ENCODE measurements at regions not wholly inside any gene's neighbourhood (a gene's known extent, or its start where the extent isn't known, plus 50 kb on each side); places are given as distances from the start of the nearest gene placed in this dataset.
"Not testable (repeated sequence)": the region's sequence is repeated elsewhere in the genome, so short reads cannot be mapped to it uniquely, and the experiment has no call there.

DNA sequence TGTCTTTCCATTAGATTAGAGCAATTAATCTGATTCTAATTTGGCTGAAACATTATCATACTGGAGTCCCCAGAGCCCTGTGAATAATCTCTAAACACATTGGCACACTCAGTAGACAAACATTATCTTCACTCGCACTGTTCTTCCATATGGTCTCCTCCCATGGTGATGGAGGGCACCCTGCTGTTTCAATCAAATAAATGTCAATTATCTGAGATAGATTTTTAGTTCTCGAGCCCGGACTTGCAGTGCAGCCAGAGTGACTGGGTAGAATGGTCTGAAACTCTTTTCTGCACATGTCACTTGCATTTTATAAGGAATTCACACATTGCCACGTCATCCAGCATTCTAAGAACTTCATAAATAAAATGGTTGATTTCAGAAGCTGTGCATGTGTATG, 90.6 kb upstream of the MAP3K7 start:
- TF ChIP-seq SPI1 (IDR thresholded peaks at IDR 0.05; ENCODE audit: borderline replicate concordance, low read depth): no peak
- no peak for TF ChIP-seq POLR2AphosphoS5 (IDR thresholded peaks at IDR 0.05; ENCODE audit: low read depth)
- TF ChIP-seq, protein P1, sequence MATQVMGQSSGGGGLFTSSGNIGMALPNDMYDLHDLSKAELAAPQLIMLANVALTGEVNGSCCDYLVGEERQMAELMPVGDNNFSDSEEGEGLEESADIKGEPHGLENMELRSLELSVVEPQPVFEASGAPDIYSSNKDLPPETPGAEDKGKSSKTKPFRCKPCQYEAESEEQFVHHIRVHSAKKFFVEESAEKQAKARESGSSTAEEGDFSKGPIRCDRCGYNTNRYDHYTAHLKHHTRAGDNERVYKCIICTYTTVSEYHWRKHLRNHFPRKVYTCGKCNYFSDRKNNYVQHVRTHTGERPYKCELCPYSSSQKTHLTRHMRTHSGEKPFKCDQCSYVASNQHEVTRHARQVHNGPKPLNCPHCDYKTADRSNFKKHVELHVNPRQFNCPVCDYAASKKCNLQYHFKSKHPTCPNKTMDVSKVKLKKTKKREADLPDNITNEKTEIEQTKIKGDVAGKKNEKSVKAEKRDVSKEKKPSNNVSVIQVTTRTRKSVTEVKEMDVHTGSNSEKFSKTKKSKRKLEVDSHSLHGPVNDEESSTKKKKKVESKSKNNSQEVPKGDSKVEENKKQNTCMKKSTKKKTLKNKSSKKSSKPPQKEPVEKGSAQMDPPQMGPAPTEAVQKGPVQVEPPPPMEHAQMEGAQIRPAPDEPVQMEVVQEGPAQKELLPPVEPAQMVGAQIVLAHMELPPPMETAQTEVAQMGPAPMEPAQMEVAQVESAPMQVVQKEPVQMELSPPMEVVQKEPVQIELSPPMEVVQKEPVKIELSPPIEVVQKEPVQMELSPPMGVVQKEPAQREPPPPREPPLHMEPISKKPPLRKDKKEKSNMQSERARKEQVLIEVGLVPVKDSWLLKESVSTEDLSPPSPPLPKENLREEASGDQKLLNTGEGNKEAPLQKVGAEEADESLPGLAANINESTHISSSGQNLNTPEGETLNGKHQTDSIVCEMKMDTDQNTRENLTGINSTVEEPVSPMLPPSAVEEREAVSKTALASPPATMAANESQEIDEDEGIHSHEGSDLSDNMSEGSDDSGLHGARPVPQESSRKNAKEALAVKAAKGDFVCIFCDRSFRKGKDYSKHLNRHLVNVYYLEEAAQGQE (IDR thresholded peaks at IDR 0.05; ENCODE audit: insufficient replicate concordance, low read depth): no peak
- TF ChIP-seq, protein P2, sequence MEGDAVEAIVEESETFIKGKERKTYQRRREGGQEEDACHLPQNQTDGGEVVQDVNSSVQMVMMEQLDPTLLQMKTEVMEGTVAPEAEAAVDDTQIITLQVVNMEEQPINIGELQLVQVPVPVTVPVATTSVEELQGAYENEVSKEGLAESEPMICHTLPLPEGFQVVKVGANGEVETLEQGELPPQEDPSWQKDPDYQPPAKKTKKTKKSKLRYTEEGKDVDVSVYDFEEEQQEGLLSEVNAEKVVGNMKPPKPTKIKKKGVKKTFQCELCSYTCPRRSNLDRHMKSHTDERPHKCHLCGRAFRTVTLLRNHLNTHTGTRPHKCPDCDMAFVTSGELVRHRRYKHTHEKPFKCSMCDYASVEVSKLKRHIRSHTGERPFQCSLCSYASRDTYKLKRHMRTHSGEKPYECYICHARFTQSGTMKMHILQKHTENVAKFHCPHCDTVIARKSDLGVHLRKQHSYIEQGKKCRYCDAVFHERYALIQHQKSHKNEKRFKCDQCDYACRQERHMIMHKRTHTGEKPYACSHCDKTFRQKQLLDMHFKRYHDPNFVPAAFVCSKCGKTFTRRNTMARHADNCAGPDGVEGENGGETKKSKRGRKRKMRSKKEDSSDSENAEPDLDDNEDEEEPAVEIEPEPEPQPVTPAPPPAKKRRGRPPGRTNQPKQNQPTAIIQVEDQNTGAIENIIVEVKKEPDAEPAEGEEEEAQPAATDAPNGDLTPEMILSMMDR (IDR thresholded peaks at IDR 0.05; ENCODE audit: insufficient read depth, low read length): no peak
- no peak for TF ChIP-seq GABPA (IDR thresholded peaks at IDR 0.05; ENCODE audit: low read depth)
- H3K27me3 ChIP-seq (ENCODE audit: insufficient read depth, poor library complexity, severe bottlenecking): no peaks in the 10 kb centered on the region
- no peak for DNase-seq (ENCODE audit: low read depth in 1 of 2, low spot score in 1 of 2)
- no peak overlapping the region for H3K27ac ChIP-seq (replicated peaks)
- H3K4me3 ChIP-seq (replicated peaks; ENCODE audit: insufficient read depth, low read length): no peak overlapping the region

DNA sequence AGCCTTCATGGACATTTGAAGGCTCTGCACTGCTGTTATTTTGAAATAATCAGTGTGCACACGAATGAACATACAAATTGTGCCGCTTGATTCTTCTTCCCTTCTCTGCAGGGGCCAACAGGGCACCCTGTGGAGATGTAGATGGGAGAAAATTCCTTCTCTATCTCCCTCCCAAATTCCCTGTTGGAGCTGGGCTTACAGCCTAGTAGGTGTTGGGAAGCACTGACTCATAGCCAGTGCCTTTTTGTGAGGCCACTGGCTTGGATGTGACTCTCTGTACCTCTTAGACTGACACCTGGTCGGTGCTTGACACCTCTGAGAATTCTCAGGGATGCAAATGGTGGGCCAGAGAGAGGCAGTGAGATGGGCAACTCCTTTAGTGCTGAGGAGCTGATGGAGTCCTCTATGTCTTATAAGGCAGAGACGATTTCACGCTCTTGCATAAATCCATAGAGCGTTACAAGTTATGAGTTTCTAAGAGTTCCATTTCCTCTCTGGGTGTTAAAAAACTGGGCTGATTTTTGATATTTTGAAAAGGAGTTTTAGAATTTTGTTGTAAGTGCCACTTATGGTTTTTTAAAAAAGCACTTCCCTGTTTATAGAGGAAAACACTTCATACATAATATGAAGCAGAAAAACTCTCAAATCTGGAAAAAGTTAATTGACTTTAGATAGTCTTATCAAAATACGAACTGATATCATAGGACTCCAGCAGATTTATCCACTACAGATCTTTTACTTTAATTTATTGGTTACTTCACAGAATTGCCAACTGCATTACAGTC, 89.8 kb upstream of the MAP3K7 start:
- Histone ChIP-seq H3K4me3 (replicated peaks; ENCODE audit: insufficient read depth, low read length) (no peak overlapping the region), H3K27ac (replicated peaks) (no peak overlapping the region), H3K27me3 (ENCODE audit: insufficient read depth, poor library complexity, severe bottlenecking) (no peaks in the 10 kb centered on the region)
- no peak for TF ChIP-seq SPI1 (IDR thresholded peaks at IDR 0.05; ENCODE audit: borderline replicate concordance, low read depth)
- TF ChIP-seq, protein P2 (IDR thresholded peaks at IDR 0.05; ENCODE audit: insufficient read depth, low read length): no peak
- TF ChIP-seq POLR2AphosphoS5 (IDR thresholded peaks at IDR 0.05; ENCODE audit: low read depth): no peak
- TF ChIP-seq, protein P1 (IDR thresholded peaks at IDR 0.05; ENCODE audit: insufficient replicate concordance, low read depth): no peak
- TF ChIP-seq GABPA (IDR thresholded peaks at IDR 0.05; ENCODE audit: low read depth): no peak
- DNase-seq (ENCODE audit: low read depth in 1 of 2, low spot score in 1 of 2): no peak

DNA sequence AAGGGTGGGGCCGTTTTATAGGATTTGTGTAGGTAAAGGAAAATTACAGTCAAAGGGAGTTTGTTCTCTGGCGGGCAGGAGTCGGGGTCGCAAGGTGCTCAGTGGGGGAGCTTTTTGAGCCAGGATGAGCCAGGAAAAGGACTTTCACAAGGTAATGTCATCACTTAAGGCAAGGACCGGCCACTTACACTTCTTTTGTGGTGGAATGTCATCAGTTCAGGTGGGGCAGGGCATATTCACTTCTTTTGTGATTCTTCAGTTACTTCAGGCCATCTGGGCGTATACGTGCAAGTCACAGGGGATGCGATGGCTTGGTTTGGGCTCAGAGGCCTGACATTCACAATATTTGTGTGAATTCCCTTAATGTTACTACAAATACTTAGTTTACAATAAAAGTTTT, 88.2 kb upstream of the MAP3K7 start:
- H3K4me3 ChIP-seq (replicated peaks; ENCODE audit: insufficient read depth, low read length); H3K27ac ChIP-seq (replicated peaks); H3K27me3 ChIP-seq (ENCODE audit: insufficient read depth, poor library complexity, severe bottlenecking); DNase-seq (ENCODE audit: low read depth in 1 of 2, low spot score in 1 of 2): not testable (repeated sequence)

- not testable (repeated sequence) for H3K27ac ChIP-seq (replicated peaks); DNase-seq (ENCODE audit: low read depth in 1 of 2, low spot score in 1 of 2); H3K27me3 ChIP-seq (ENCODE audit: insufficient read depth, poor library complexity, severe bottlenecking); H3K4me3 ChIP-seq (replicated peaks; ENCODE audit: insufficient read depth, low read length)
Measured at GRCh38 chr6:90674077-90674476, 87.2 kb upstream of the MAP3K7 start.

- Histone ChIP-seq H3K4me3 (replicated peaks; ENCODE audit: insufficient read depth, low read length) (no peak overlapping the region), H3K27me3 (ENCODE audit: insufficient read depth, poor library complexity, severe bottlenecking) (no peaks in the 10 kb centered on the region), H3K27ac (replicated peaks) (no peak overlapping the region)
- TF ChIP-seq POLR2AphosphoS5 (IDR thresholded peaks at IDR 0.05; ENCODE audit: low read depth) (no peak), SPI1 (IDR thresholded peaks at IDR 0.05; ENCODE audit: borderline replicate concordance, low read depth) (no peak), GABPA (IDR thresholded peaks at IDR 0.05; ENCODE audit: low read depth) (no peak)
- TF ChIP-seq, protein P2 (IDR thresholded peaks at IDR 0.05; ENCODE audit: insufficient read depth, low read length): no peak
- TF ChIP-seq, protein P1 (IDR thresholded peaks at IDR 0.05; ENCODE audit: insufficient replicate concordance, low read depth): no peak
- no peak for DNase-seq (ENCODE audit: low read depth in 1 of 2, low spot score in 1 of 2)
Measured at GRCh38 chr6:90669846-90670245, 83.0 kb upstream of the MAP3K7 start.
